Loucy (cell line): ENCODE measurements at regions not wholly inside any gene's neighbourhood (a gene's known extent, or its start where the extent isn't known, plus 50 kb on each side); places are given as distances from the start of the nearest gene placed in this dataset.

Source experiments
- H2AFZ ChIP-seq: fragments of 200-600 bp; sonication (generic); 2 replicates; pipeline ENCODE4 v1.6.0; 2016; ENCODE audit warnings: antibody characterized with exemption, mild to moderate bottlenecking, low read length, moderate library complexity
- H3F3A ChIP-seq: fragments of 200-600 bp; 2 replicates; pipeline ENCODE4 v1.6.0; 2016; ENCODE audit warnings: antibody characterized with exemption, low read depth, mild to moderate bottlenecking
- H3K27me3 ChIP-seq: fragments of 200-600 bp; sonication (generic); 2 replicates; pipeline ENCODE4 v1.6.1; 2014; ENCODE audit warnings: low read length, mild to moderate bottlenecking; ENCODE audit not compliant: insufficient read depth, poor library complexity, severe bottlenecking
- H3K36me3 ChIP-seq: fragments of 200-600 bp; sonication (generic); 2 replicates; pipeline ENCODE4 v1.6.1; 2016; ENCODE audit warnings: low read length; ENCODE audit not compliant: insufficient read depth
- H3K4me1 ChIP-seq: fragments of 200-600 bp; sonication (generic); 2 replicates; pipeline ENCODE4 v1.5.1; 2014; ENCODE audit warnings: low read length, mild to moderate bottlenecking; ENCODE audit not compliant: insufficient read depth, poor library complexity, severe bottlenecking
- H3K4me2 ChIP-seq: fragments of 200-600 bp; sonication (generic); 2 replicates; pipeline ENCODE4 v1.6.0; 2014; ENCODE audit warnings: antibody characterized with exemption, low read length, low read depth, mild to moderate bottlenecking; ENCODE audit not compliant: poor library complexity, severe bottlenecking
- H3K4me3 ChIP-seq: fragments of 200-600 bp; sonication (generic); 2 replicates; pipeline ENCODE4 v1.5.1; 2014; ENCODE audit warnings: low read length, mild to moderate bottlenecking, mixed read lengths; ENCODE audit not compliant: poor library complexity, severe bottlenecking
- H3K79me2 ChIP-seq: fragments of 200-600 bp; sonication (generic); 2 replicates; pipeline ENCODE4 v1.6.1; 2014; ENCODE audit warnings: low read length; ENCODE audit not compliant: insufficient read depth
- H3K9ac ChIP-seq: fragments of 200-600 bp; sonication (generic); 2 replicates; pipeline ENCODE4 v1.6.0; 2014; ENCODE audit warnings: mild to moderate bottlenecking, low read depth, low read length, moderate library complexity; ENCODE audit not compliant: poor library complexity, severe bottlenecking
- H3K9me2 ChIP-seq: fragments of 200-600 bp; sonication (generic); replicated peaks from 2 replicates; pipeline ENCODE4 v1.6.1; 2016; ENCODE audit warnings: low read depth, low read length, mixed read lengths
- H3K9me3 ChIP-seq: fragments of 200-600 bp; sonication (generic); 2 replicates; pipeline ENCODE4 v1.6.1; 2014; ENCODE audit warnings: mild to moderate bottlenecking, antibody characterized with exemption, low read length, low read depth; ENCODE audit not compliant: insufficient read depth
- H4K20me1 ChIP-seq: fragments of 200-600 bp; sonication (generic); 2 replicates; pipeline ENCODE4 v1.6.0; 2014; ENCODE audit warnings: antibody characterized with exemption, low read length, mild to moderate bottlenecking; ENCODE audit not compliant: insufficient read depth, poor library complexity, severe bottlenecking
- EZH2phosphoT487 ChIP-seq: fragments of 200-600 bp; IDR thresholded peaks from 2 replicates; pipeline ENCODE4 v1.6.1; 2018; ENCODE audit warnings: antibody characterized with exemption, mild to moderate bottlenecking, moderate library complexity, borderline replicate concordance
- TF ChIP-seq, protein P1 (sequence below): fragments of 200-600 bp; sonication (generic); conservative IDR thresholded peaks from 2 replicates; pipeline ENCODE4 v1.5.1; 2014; ENCODE audit warnings: mild to moderate bottlenecking, antibody characterized with exemption, low read length

DNA sequence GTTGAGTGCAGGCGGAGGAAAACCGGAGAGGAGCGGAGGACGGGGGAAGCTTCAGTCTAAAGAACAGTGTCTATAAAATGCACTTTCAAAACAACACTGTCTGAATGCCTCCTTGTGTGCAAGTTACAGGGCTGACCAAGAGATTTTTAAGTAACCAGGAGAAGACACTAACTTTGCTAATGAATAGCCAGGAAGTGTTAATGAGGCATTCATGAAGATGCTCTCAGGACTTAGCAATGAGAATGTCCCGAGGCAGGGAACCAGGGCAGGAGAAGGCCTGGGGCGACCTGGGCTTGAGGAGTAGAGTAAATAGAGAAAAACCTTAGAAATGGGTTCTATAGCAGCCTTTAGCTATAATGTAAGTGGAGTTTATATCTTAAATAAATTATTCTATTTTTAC, 312.1 kb downstream of the SKIDA1 start:
- Histone ChIP-seq H3K4me1 (no peaks in the 10 kb centered on the region), H2AFZ (no peak overlapping the region), H3K79me2 (no peaks in the 10 kb centered on the region), H3K9me3 (no peaks in the 10 kb centered on the region), H3F3A (no peaks in the 10 kb centered on the region), H3K27me3 (no peaks in the 10 kb centered on the region), H3K9me2 (no peaks in the 10 kb centered on the region), H3K9ac (no peak overlapping the region), H3K4me2 (no peak overlapping the region), H3K4me3 (no peak overlapping the region), H3K36me3 (no peaks in the 10 kb centered on the region), H4K20me1 (no peaks in the 10 kb centered on the region)
- TF ChIP-seq EZH2phosphoT487, result no peak
- TF ChIP-seq, protein P1, sequence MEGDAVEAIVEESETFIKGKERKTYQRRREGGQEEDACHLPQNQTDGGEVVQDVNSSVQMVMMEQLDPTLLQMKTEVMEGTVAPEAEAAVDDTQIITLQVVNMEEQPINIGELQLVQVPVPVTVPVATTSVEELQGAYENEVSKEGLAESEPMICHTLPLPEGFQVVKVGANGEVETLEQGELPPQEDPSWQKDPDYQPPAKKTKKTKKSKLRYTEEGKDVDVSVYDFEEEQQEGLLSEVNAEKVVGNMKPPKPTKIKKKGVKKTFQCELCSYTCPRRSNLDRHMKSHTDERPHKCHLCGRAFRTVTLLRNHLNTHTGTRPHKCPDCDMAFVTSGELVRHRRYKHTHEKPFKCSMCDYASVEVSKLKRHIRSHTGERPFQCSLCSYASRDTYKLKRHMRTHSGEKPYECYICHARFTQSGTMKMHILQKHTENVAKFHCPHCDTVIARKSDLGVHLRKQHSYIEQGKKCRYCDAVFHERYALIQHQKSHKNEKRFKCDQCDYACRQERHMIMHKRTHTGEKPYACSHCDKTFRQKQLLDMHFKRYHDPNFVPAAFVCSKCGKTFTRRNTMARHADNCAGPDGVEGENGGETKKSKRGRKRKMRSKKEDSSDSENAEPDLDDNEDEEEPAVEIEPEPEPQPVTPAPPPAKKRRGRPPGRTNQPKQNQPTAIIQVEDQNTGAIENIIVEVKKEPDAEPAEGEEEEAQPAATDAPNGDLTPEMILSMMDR, result no peak

DNA sequence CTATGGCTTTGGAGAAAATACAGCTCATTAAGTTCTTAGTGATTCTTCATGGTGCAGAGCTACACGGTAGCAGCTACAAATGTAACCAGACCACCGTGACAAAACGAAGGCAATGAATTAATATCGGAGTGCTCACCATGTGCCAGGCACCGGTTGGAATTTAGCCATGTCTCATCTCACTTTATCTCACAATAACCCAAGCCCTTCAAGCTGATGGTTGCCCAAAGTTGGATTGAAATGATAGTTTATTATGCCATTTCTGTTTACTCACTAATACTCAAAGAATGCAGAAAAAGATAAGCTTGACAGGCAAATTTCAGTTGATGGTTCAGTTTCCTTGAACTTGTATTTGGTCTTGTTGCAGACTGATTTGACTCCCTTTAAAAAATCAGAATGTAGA, 312.6 kb downstream of the SKIDA1 start:
- no peaks in the 10 kb centered on the region for H3K9me2 ChIP-seq
- no peak overlapping the region for H3K4me2 ChIP-seq

DNA sequence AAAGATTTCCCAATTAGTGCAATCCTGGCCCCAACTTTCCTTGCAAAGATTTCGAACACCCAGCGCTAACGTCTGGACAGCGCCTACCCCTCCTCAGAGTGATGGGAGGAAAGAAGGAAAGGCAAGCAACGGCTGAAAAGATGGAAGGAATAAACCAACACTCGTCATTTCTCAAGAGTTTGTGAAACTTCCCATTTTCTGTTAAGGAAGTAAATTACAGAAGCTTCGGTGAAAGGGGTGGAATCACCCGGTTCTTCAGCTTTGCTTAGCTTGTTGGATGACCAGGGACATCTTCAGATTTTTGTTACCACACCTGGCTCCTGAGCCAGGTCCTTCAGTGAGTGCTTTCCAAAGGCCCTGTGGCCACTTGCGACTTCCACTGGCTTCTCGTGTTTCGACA, 313.1 kb downstream of the SKIDA1 start:
- Histone ChIP-seq H4K20me1 (no peaks in the 10 kb centered on the region), H3K4me3 (no peak overlapping the region), H3K4me2 (no peak overlapping the region), H3K36me3 (no peaks in the 10 kb centered on the region), H3K9me3 (no peaks in the 10 kb centered on the region), H3F3A (no peaks in the 10 kb centered on the region), H3K79me2 (no peaks in the 10 kb centered on the region), H3K4me1 (no peaks in the 10 kb centered on the region), H3K9ac (no peak overlapping the region), H3K27me3 (no peaks in the 10 kb centered on the region), H2AFZ (no peak overlapping the region), H3K9me2 (no peaks in the 10 kb centered on the region)
- TF ChIP-seq, protein P1, result no peak

More for the DNA sequence above, 312.6 kb downstream of the SKIDA1 start:
- H3K4me1 ChIP-seq, result no peaks in the 10 kb centered on the region
- no peak overlapping the region for H2AFZ ChIP-seq
- no peaks in the 10 kb centered on the region for H3K9me3 ChIP-seq
- no peaks in the 10 kb centered on the region for H3K27me3 ChIP-seq
- no peaks in the 10 kb centered on the region for H3K79me2 ChIP-seq
- no peaks in the 10 kb centered on the region for H4K20me1 ChIP-seq
- no peak for TF ChIP-seq EZH2phosphoT487
- TF ChIP-seq, protein P1, result no peak
- no peak overlapping the region for H3K4me3 ChIP-seq
- no peaks in the 10 kb centered on the region for H3F3A ChIP-seq
- H3K9ac ChIP-seq, result no peak overlapping the region
- H3K36me3 ChIP-seq, result no peaks in the 10 kb centered on the region
